Parathyroid adenoma (tissue), 2 donors: ENCODE measurements at regions not wholly inside any gene's neighbourhood (a gene's known extent, or its start where the extent isn't known, plus 50 kb on each side); places are given as distances from the start of the nearest gene placed in this dataset.

Source experiments
- H2AFZ ChIP-seq: fragments of 300-600 bp; sonication (generic); one replicate; pipeline ENCODE4 v1.7.0; 2017; ENCODE audit warnings: antibody characterized with exemption, mild to moderate bottlenecking
- H3K27ac ChIP-seq: fragments of 300-600 bp; sonication (generic); one replicate; pipeline ENCODE4 v1.7.0; 2017
- H3K27me3 ChIP-seq: fragments of 300-600 bp; sonication (generic); one replicate; pipeline ENCODE4 v1.7.0; 2017; ENCODE audit warnings: low read length; ENCODE audit not compliant: control insufficient read depth, insufficient read depth
- H3K36me3 ChIP-seq: fragments of 300-600 bp; sonication (generic); one replicate; pipeline ENCODE4 v1.7.0; 2017; ENCODE audit warnings: low read length; ENCODE audit not compliant: control insufficient read depth, insufficient read depth
- H3K4me1 ChIP-seq: fragments of 300-600 bp; sonication (generic); one replicate; pipeline ENCODE4 v1.7.0; 2017; ENCODE audit warnings: control low read depth
- H3K4me2 ChIP-seq: fragments of 300-600 bp; sonication (generic); one replicate; pipeline ENCODE4 v1.7.0; 2017; ENCODE audit warnings: low read length
- H3K4me3 ChIP-seq: fragments of 300-600 bp; sonication (generic); one replicate; pipeline ENCODE4 v1.7.0; 2017; ENCODE audit warnings: low read depth, low read length
- H3K79me2 ChIP-seq: fragments of 300-600 bp; sonication (generic); one replicate; pipeline ENCODE4 v1.7.0; 2017; ENCODE audit warnings: control low read depth
- H3K9ac ChIP-seq: fragments of 300-600 bp; sonication (generic); one replicate; pipeline ENCODE4 v1.7.0; 2017; ENCODE audit warnings: mild to moderate bottlenecking
- H3K9me3 ChIP-seq: fragments of 300-600 bp; sonication (generic); one replicate; pipeline ENCODE4 v1.7.0; 2017; ENCODE audit warnings: low read length; ENCODE audit not compliant: control insufficient read depth
- CTCF ChIP-seq: fragments of 300-600 bp; sonication (generic); IDR thresholded peaks from one replicate; pipeline ENCODE4 v1.7.0; 2017; ENCODE audit warnings: antibody characterized with exemption, mild to moderate bottlenecking
- donor health status: primary hyperparathyroidism.

- H3K4me2 ChIP-seq, result no peak overlapping the region
- no peaks in the 10 kb centered on the region for H3K9me3 ChIP-seq
- no peaks in the 10 kb centered on the region for H3K36me3 ChIP-seq
- no peak overlapping the region for H3K4me3 ChIP-seq
- no peaks in the 10 kb centered on the region for H3K4me1 ChIP-seq
- no peak overlapping the region for H3K27ac ChIP-seq
- no peaks in the 10 kb centered on the region for H3K79me2 ChIP-seq
- no peaks in the 10 kb centered on the region for H3K27me3 ChIP-seq
- no peak overlapping the region for H2AFZ ChIP-seq
- no peak for TF ChIP-seq CTCF
- H3K9ac ChIP-seq, result no peak overlapping the region
Observed at GRCh38 chr3:111314898-111315297, 227.1 kb upstream of the CD96 start.

- Histone ChIP-seq H3K27ac (no peak overlapping the region), H3K36me3 (no peaks in the 10 kb centered on the region), H3K4me1 (no peaks in the 10 kb centered on the region), H3K9ac (no peak overlapping the region), H3K27me3 (no peaks in the 10 kb centered on the region), H3K79me2 (no peaks in the 10 kb centered on the region), H3K4me3 (no peak overlapping the region), H3K9me3 (no peaks in the 10 kb centered on the region), H3K4me2 (no peak overlapping the region), H2AFZ (no peak overlapping the region)
- TF ChIP-seq CTCF, result no peak
Observed at GRCh38 chr3:111315930-111316587, 225.9 kb upstream of the CD96 start.

GRCh38 chr3:111318289-111318688 lies 223.7 kb upstream of the CD96 start:
- Histone ChIP-seq H3K4me2 (no peak overlapping the region), H3K36me3 (no peaks in the 10 kb centered on the region), H3K9ac (no peak overlapping the region), H3K79me2 (no peaks in the 10 kb centered on the region), H2AFZ (no peak overlapping the region), H3K4me1 (no peaks in the 10 kb centered on the region), H3K9me3 (no peaks in the 10 kb centered on the region), H3K27ac (no peak overlapping the region), H3K27me3 (no peaks in the 10 kb centered on the region), H3K4me3 (no peak overlapping the region)
- no peak for TF ChIP-seq CTCF

GRCh38 chr3:111319598-111319997 lies 222.4 kb upstream of the CD96 start:
- Histone ChIP-seq H3K9ac (no peak overlapping the region), H3K9me3 (no peaks in the 10 kb centered on the region), H3K4me3 (no peak overlapping the region), H3K27ac (no peak overlapping the region), H3K36me3 (no peaks in the 10 kb centered on the region), H3K27me3 (no peaks in the 10 kb centered on the region), H3K79me2 (no peaks in the 10 kb centered on the region), H3K4me2 (no peak overlapping the region), H3K4me1 (no peaks in the 10 kb centered on the region), H2AFZ (no peak overlapping the region)
- no peak for TF ChIP-seq CTCF

- H3K36me3 ChIP-seq, result no peaks in the 10 kb centered on the region
- no peaks in the 10 kb centered on the region for H3K79me2 ChIP-seq
- H3K27ac ChIP-seq, result no peak overlapping the region
- no peak overlapping the region for H3K9ac ChIP-seq
- H3K9me3 ChIP-seq, result no peaks in the 10 kb centered on the region
- no peak for TF ChIP-seq CTCF
- H3K4me3 ChIP-seq, result no peak overlapping the region
- no peaks in the 10 kb centered on the region for H3K27me3 ChIP-seq
- H3K4me2 ChIP-seq, result no peak overlapping the region
- H3K4me1 ChIP-seq, result no peaks in the 10 kb centered on the region
- H2AFZ ChIP-seq, result no peak overlapping the region
Observed at GRCh38 chr3:111321786-111322185, 220.2 kb upstream of the CD96 start.
